ENCODE measurements at regions not wholly inside any gene's neighbourhood (a gene's known extent, or its start where the extent isn't known, plus 50 kb on each side); places are given as distances from the start of the nearest gene placed in this dataset.

- no peak for TF ChIP-seq SP1 (IDR thresholded peaks at IDR 0.05; ENCODE audit: low read depth)
- no peak for TF ChIP-seq POLR2A (IDR thresholded peaks at IDR 0.05; ENCODE audit: borderline replicate concordance, extremely low read depth, insufficient read depth, insufficient read length)
- TF ChIP-seq MAX (IDR thresholded peaks at IDR 0.05): no peak
- TF ChIP-seq REST (IDR thresholded peaks at IDR 0.05; ENCODE audit: low read depth): no peak
These were observed 407.8 kb upstream of the SGCD start (continued) for GRCh38 chr5:155919126-155919525.

GRCh38 chr5:155919725-155920124 lies 407.2 kb upstream of the SGCD start:
- H3K9me3 ChIP-seq (ENCODE audit: control insufficient read depth in 1 of 2, insufficient read depth in 1 of 2, low read depth in 1 of 2, low read length in 2 of 2): peaks cover 0 to 7% of the 10 kb centered on the region in 2 experiments; a peak in 2 of 4 replicates
- no TSS peak for BruUV-seq (replicated peaks)
- ChIA-PET POLR2A (no interaction called here), CTCF (no interaction called here), RAD21 (ENCODE audit: low non-redundant PET in 1 of 2, low total read pairs in 2 of 2, uncharacterized antibody in 2 of 2, unreplicated experiment in 2 of 2) (no interaction called here)
- H3K27me3 ChIP-seq (ENCODE audit: insufficient read depth, low read length): no peaks in the 10 kb centered on the region
- H3K4me3 ChIP-seq (replicated peaks in 1 of 2; ENCODE audit: low read depth in 1 of 2, low read length in 2 of 2): no peak overlapping the region
- no peaks in the 10 kb centered on the region for H3K4me1 ChIP-seq (ENCODE audit: control insufficient read depth in 1 of 2, insufficient read depth in 2 of 2, low read length in 2 of 2)
- no peaks in the 10 kb centered on the region for H4K20me1 ChIP-seq (ENCODE audit: insufficient read depth)
- ATAC-seq (no peak), DNase-seq (ENCODE audit: low read depth, low spot score) (no peak)
- TF ChIP-seq EGR1 (IDR thresholded peaks at IDR 0.05; ENCODE audit: low read depth): no peak
- no peak for TF ChIP-seq SP1 (IDR thresholded peaks at IDR 0.05; ENCODE audit: low read depth)
- TF ChIP-seq EZH2phosphoT487 (IDR thresholded peaks at IDR 0.05; ENCODE audit: borderline replicate concordance): no peak
- TF ChIP-seq MAX (IDR thresholded peaks at IDR 0.05): no peak
- no peak for TF ChIP-seq CBX3 (IDR thresholded peaks at IDR 0.05; ENCODE audit: low read depth)
- no peak for TF ChIP-seq YY1 (IDR thresholded peaks at IDR 0.05; ENCODE audit: extremely low read depth, insufficient replicate concordance, low read depth, low read length)
- TF ChIP-seq FOSL1 (IDR thresholded peaks at IDR 0.05; ENCODE audit: low read depth): no peak
- intact Hi-C loops (cut with micrococcal nuclease): no loop called here
- H2AFZ ChIP-seq (ENCODE audit: low read depth, low read length, poor library complexity, severe bottlenecking): no peak overlapping the region
- H3K36me3 ChIP-seq (ENCODE audit: control insufficient read depth in 1 of 2, insufficient read depth in 2 of 2, low read length in 2 of 2): no peaks in the 10 kb centered on the region
- no peaks in the 10 kb centered on the region for H3K9me2 ChIP-seq (ENCODE audit: insufficient read depth)
- no peak overlapping the region for H3K27ac ChIP-seq (ENCODE audit: low read depth, low read length)
- H3K79me2 ChIP-seq (ENCODE audit: insufficient read depth, low read length): no peaks in the 10 kb centered on the region
- H3K9ac ChIP-seq (ENCODE audit: low read length): no peak overlapping the region
- H3K4me2 ChIP-seq (ENCODE audit: low read length): no peak overlapping the region
